OCI-LY1 (cell line): ENCODE measurements at regions not wholly inside any gene's neighbourhood (a gene's known extent, or its start where the extent isn't known, plus 50 kb on each side); places are given as distances from the start of the nearest gene placed in this dataset.

Source experiments
- H2AFZ ChIP-seq: fragments of 200-600 bp; sonication (generic), shearing (Covaris generic); 2 replicates; pipeline ENCODE4 v1.6.0; 2014; ENCODE audit warnings: antibody characterized with exemption, mild to moderate bottlenecking, low read length
- H3F3A ChIP-seq: fragments of 200-600 bp; sonication (generic), shearing (Covaris generic); 2 replicates; pipeline ENCODE4 v1.6.0; 2014; ENCODE audit warnings: mild to moderate bottlenecking, antibody characterized with exemption, low read length, moderate library complexity; ENCODE audit not compliant: insufficient read depth
- H3K27ac ChIP-seq: fragments of 200-600 bp; sonication (generic); 2 replicates; pipeline ENCODE4 v1.5.1; 2014; ENCODE audit warnings: low read length, mixed run types, mild to moderate bottlenecking, low read depth; ENCODE audit not compliant: poor library complexity, severe bottlenecking
- H3K27me3 ChIP-seq: fragments of 200-600 bp; sonication (generic); 2 replicates; pipeline ENCODE4 v1.6.0; 2014; ENCODE audit warnings: antibody characterized with exemption, mild to moderate bottlenecking, low read length, moderate library complexity; ENCODE audit not compliant: insufficient read depth
- H3K36me3 ChIP-seq: fragments of 200-600 bp; sonication (generic); 2 replicates; pipeline ENCODE4 v1.6.1; 2014; ENCODE audit warnings: mild to moderate bottlenecking, antibody characterized with exemption, low read length, moderate library complexity, mixed read lengths; ENCODE audit not compliant: insufficient read depth
- H3K4me1 ChIP-seq: fragments of 200-600 bp; sonication (generic); 2 replicates; pipeline ENCODE4 v1.5.1; 2014; ENCODE audit warnings: mild to moderate bottlenecking, low read length, moderate library complexity; ENCODE audit not compliant: insufficient read depth, severe bottlenecking
- H3K4me2 ChIP-seq: fragments of 200-600 bp; sonication (generic), shearing (Covaris generic); 2 replicates; pipeline ENCODE4 v1.6.1; 2014; ENCODE audit warnings: low read length
- H3K4me3 ChIP-seq: fragments of 200-600 bp; sonication (generic); 2 replicates; pipeline ENCODE4 v1.5.1; 2014; ENCODE audit warnings: low read length, low read depth, mild to moderate bottlenecking, mixed read lengths; ENCODE audit not compliant: poor library complexity, severe bottlenecking
- H3K79me2 ChIP-seq: fragments of 200-600 bp; shearing (Covaris generic); 2 replicates; pipeline ENCODE4 v1.6.1; 2016; ENCODE audit warnings: mixed run types, low read length, mixed read lengths; ENCODE audit not compliant: insufficient read depth
- H3K9ac ChIP-seq: fragments of 200-600 bp; sonication (generic), shearing (Covaris generic); 2 replicates; pipeline ENCODE4 v1.6.1; 2014; ENCODE audit warnings: mild to moderate bottlenecking, low read length, mixed read lengths
- H3K9me2 ChIP-seq: fragments of 200-600 bp; sonication (generic), shearing (Covaris generic); 2 replicates; pipeline ENCODE4 v1.6.1; 2014; ENCODE audit warnings: low read depth, mild to moderate bottlenecking, low read length, mixed read lengths
- H3K9me3 ChIP-seq: fragments of 200-600 bp; shearing (Covaris generic); 2 replicates; pipeline ENCODE4 v1.6.1; 2014; ENCODE audit warnings: low read length, mixed read lengths
- H4K20me1 ChIP-seq: fragments of 200-600 bp; sonication (generic), shearing (Covaris generic); 2 replicates; pipeline ENCODE4 v1.6.0; 2016; ENCODE audit warnings: mild to moderate bottlenecking, low read length; ENCODE audit not compliant: insufficient read depth
- CTCF ChIP-seq: fragments of 200-600 bp; sonication (generic), shearing (Covaris generic); IDR thresholded peaks from 2 replicates; pipeline ENCODE4 v1.5.1; 2017; ENCODE audit warnings: mild to moderate bottlenecking, antibody characterized with exemption, low read length, moderate library complexity, mixed read lengths
- EZH2 ChIP-seq: fragments of 200-600 bp; sonication (generic), shearing (Covaris generic); IDR thresholded peaks from 2 replicates; pipeline ENCODE4 v1.8.0; 2017; ENCODE audit warnings: borderline replicate concordance, mixed run types, mild to moderate bottlenecking, antibody characterized with exemption, low read length, moderate library complexity, mixed read lengths

- H3K4me2 ChIP-seq = no peak overlapping the region
- no peak overlapping the region for H3K4me3 ChIP-seq
- H3K9ac ChIP-seq = no peak overlapping the region
- TF ChIP-seq CTCF = no peak
- no peak for TF ChIP-seq EZH2
- H3K27ac ChIP-seq = no peak overlapping the region
- H3K36me3 ChIP-seq = no peaks in the 10 kb centered on the region
- H3K4me1 ChIP-seq = no peaks in the 10 kb centered on the region
- H3K9me3 ChIP-seq = no peaks in the 10 kb centered on the region
- H3K79me2 ChIP-seq = no peaks in the 10 kb centered on the region
- H3K27me3 ChIP-seq = no peaks in the 10 kb centered on the region
- H3F3A ChIP-seq = no peaks in the 10 kb centered on the region
- H2AFZ ChIP-seq = no peak overlapping the region
- H3K9me2 ChIP-seq = no peaks in the 10 kb centered on the region
- H4K20me1 ChIP-seq = no peaks in the 10 kb centered on the region
These were observed 1175.5 kb downstream of the DTWD2 start for GRCh38 chr5:117812861-117813260.

- H3K9ac ChIP-seq = no peak overlapping the region
- no peak overlapping the region for H2AFZ ChIP-seq
- H3K79me2 ChIP-seq = no peaks in the 10 kb centered on the region
- no peak overlapping the region for H3K4me3 ChIP-seq
- H3K9me2 ChIP-seq = no peaks in the 10 kb centered on the region
- H4K20me1 ChIP-seq = no peaks in the 10 kb centered on the region
- no peak overlapping the region for H3K27ac ChIP-seq
- no peak overlapping the region for H3K4me2 ChIP-seq
- TF ChIP-seq CTCF (no peak), EZH2 (no peak)
- no peaks in the 10 kb centered on the region for H3K36me3 ChIP-seq
- H3F3A ChIP-seq = no peaks in the 10 kb centered on the region
- H3K27me3 ChIP-seq = no peaks in the 10 kb centered on the region
- no peaks in the 10 kb centered on the region for H3K4me1 ChIP-seq
- H3K9me3 ChIP-seq = no peaks in the 10 kb centered on the region
These were observed 1179.1 kb downstream of the DTWD2 start for GRCh38 chr5:117809251-117809650.

GRCh38 chr5:117805058-117805457 is 1183.3 kb downstream of the DTWD2 start:
- Histone ChIP-seq H3K27ac (no peak overlapping the region), H3F3A (no peaks in the 10 kb centered on the region), H3K36me3 (no peaks in the 10 kb centered on the region), H3K9ac (no peak overlapping the region), H3K4me3 (no peak overlapping the region), H3K79me2 (no peaks in the 10 kb centered on the region), H4K20me1 (no peaks in the 10 kb centered on the region), H3K27me3 (no peaks in the 10 kb centered on the region), H3K4me1 (no peaks in the 10 kb centered on the region), H3K9me2 (no peaks in the 10 kb centered on the region), H2AFZ (no peak overlapping the region), H3K9me3 (no peaks in the 10 kb centered on the region), H3K4me2 (no peak overlapping the region)
- TF ChIP-seq CTCF (no peak), EZH2 (no peak)
